Erythroblast (primary cell): ENCODE measurements at regions not wholly inside any gene's neighbourhood (a gene's known extent, or its start where the extent isn't known, plus 50 kb on each side); places are given as distances from the start of the nearest gene placed in this dataset.

Experiments used
- GATA1 ChIP-seq: IDR thresholded peaks from 2 replicates; pipeline ENCODE4 v1.6.1; 2011; ENCODE audit warnings: low read depth, mild to moderate bottlenecking, control low read depth, low read length, moderate library complexity
- POLR2A ChIP-seq: IDR thresholded peaks from 2 replicates; pipeline ENCODE4 v1.6.1; 2011; ENCODE audit warnings: mild to moderate bottlenecking, low read length

- TF ChIP-seq POLR2A: no peak
- no peak for TF ChIP-seq GATA1
Observed at GRCh38 chr13:44869167-44869566, 120.1 kb downstream of the NUFIP1 start.
